ENCODE measurements at regions not wholly inside any gene's neighbourhood (a gene's known extent, or its start where the extent isn't known, plus 50 kb on each side); places are given as distances from the start of the nearest gene placed in this dataset.

GRCh38 chr1:216922406-216922805 is 199.2 kb upstream of the ESRRG start:
- no peak overlapping the region for H3K27ac ChIP-seq
- no peak for DNase-seq (ENCODE audit: low spot score)
- no peaks in the 10 kb centered on the region for H3K4me1 ChIP-seq (replicated peaks)
- WGBS, result 94% methylated on average over 2 of the region's 2 CpGs
- no peaks in the 10 kb centered on the region for H3K9me3 ChIP-seq
- H3K36me3 ChIP-seq, result no peaks in the 10 kb centered on the region
- TF ChIP-seq CTCF (IDR thresholded peaks at IDR 0.05), result no peak
- no peak for TF ChIP-seq POLR2A (IDR thresholded peaks at IDR 0.05)
- TF ChIP-seq POLR2AphosphoS5 (IDR thresholded peaks at IDR 0.05), result no peak
- no peaks in the 10 kb centered on the region for H3K27me3 ChIP-seq (replicated peaks; ENCODE audit: insufficient read depth)
- intact Hi-C loops (cut with DNase I), result no loop called here
- H3K4me3 ChIP-seq, result no peak overlapping the region

GRCh38 chr1:216921866-216922265 is 198.6 kb upstream of the ESRRG start:
- intact Hi-C loops (cut with DNase I), result no loop called here
- Histone ChIP-seq H3K36me3 (no peaks in the 10 kb centered on the region), H3K9me3 (no peaks in the 10 kb centered on the region), H3K27me3 (replicated peaks; ENCODE audit: insufficient read depth) (no peaks in the 10 kb centered on the region), H3K4me1 (replicated peaks) (no peaks in the 10 kb centered on the region), H3K4me3 (no peak overlapping the region), H3K27ac (no peak overlapping the region)
- no peak for DNase-seq (ENCODE audit: low spot score)
- TF ChIP-seq POLR2A (IDR thresholded peaks at IDR 0.05) (no peak), POLR2AphosphoS5 (IDR thresholded peaks at IDR 0.05) (no peak), CTCF (IDR thresholded peaks at IDR 0.05) (no peak)
- 97% methylated on average over 3 of the region's 3 CpGs for WGBS

- WGBS, result 84% methylated on average over 9 of the region's 9 CpGs
- TF ChIP-seq POLR2A (IDR thresholded peaks at IDR 0.05), result no peak
- Histone ChIP-seq H3K27ac (no peak overlapping the region), H3K36me3 (no peaks in the 10 kb centered on the region), H3K4me3 (no peak overlapping the region), H3K27me3 (replicated peaks; ENCODE audit: insufficient read depth) (no peaks in the 10 kb centered on the region), H3K9me3 (no peaks in the 10 kb centered on the region), H3K4me1 (replicated peaks) (no peaks in the 10 kb centered on the region)
- intact Hi-C loops (cut with DNase I), result no loop called here
- no peak for DNase-seq (ENCODE audit: low spot score)
These were observed 196.1 kb upstream of the ESRRG start for GRCh38 chr1:216919060-216919970.

- Histone ChIP-seq H3K4me1 (replicated peaks) (no peaks in the 10 kb centered on the region), H3K36me3 (no peaks in the 10 kb centered on the region), H3K27ac (no peak overlapping the region), H3K4me3 (no peak overlapping the region), H3K27me3 (replicated peaks; ENCODE audit: insufficient read depth) (no peaks in the 10 kb centered on the region), H3K9me3 (no peaks in the 10 kb centered on the region)
- TF ChIP-seq POLR2AphosphoS5 (IDR thresholded peaks at IDR 0.05) (no peak), POLR2A (IDR thresholded peaks at IDR 0.05) (no peak), CTCF (IDR thresholded peaks at IDR 0.05) (no peak)
- WGBS, result 96% methylated on average over 6 of the region's 6 CpGs
- no peak for DNase-seq (ENCODE audit: low spot score)
- intact Hi-C loops (cut with DNase I), result no loop called here
These were observed 193.7 kb upstream of the ESRRG start for GRCh38 chr1:216916890-216917438.

- H3K4me1 ChIP-seq (replicated peaks), result no peaks in the 10 kb centered on the region
- TF ChIP-seq CTCF (IDR thresholded peaks at IDR 0.05) (no peak), POLR2A (IDR thresholded peaks at IDR 0.05) (no peak), POLR2AphosphoS5 (IDR thresholded peaks at IDR 0.05) (no peak)
- H3K9me3 ChIP-seq, result no peaks in the 10 kb centered on the region
- no peak overlapping the region for H3K27ac ChIP-seq
- intact Hi-C loops (cut with DNase I), result no loop called here
- DNase-seq (ENCODE audit: low spot score), result no peak
- no peak overlapping the region for H3K4me3 ChIP-seq
- no peaks in the 10 kb centered on the region for H3K36me3 ChIP-seq
- WGBS, result 90% methylated on average over 2 of the region's 2 CpGs
- no peaks in the 10 kb centered on the region for H3K27me3 ChIP-seq (replicated peaks; ENCODE audit: insufficient read depth)
These were observed 191.7 kb upstream of the ESRRG start for GRCh38 chr1:216914974-216915373.

Data from prostate gland (tissue), 2 donors.